Cardiac septum (tissue), 1 donor: ENCODE measurements at regions not wholly inside any gene's neighbourhood (a gene's known extent, or its start where the extent isn't known, plus 50 kb on each side); places are given as distances from the start of the nearest gene placed in this dataset.

ENCODE experiments used
- DNase-seq: peaks from one replicate; pipeline ENCODE4 v3.0.0-alpha.2; 2020; ENCODE audit warnings: low spot score
- intact Hi-C: fragments of 100-400 bp; cut with DNase I; formaldehyde crosslinking; loops from one replicate; pipeline ENCODE4 v1.14.0; 2022
- donor health status: DM: no; HTN: no; CAD: no.

GRCh38 chr11:91906871-91907624, 317.6 kb upstream of the FAT3 start:
- no peak for DNase-seq
- intact Hi-C loops = no loop called here

- DNase-seq = no peak
- intact Hi-C loops = no loop called here
These were observed 319.5 kb upstream of the FAT3 start for GRCh38 chr11:91904792-91905785.

- intact Hi-C loops = no loop called here
- DNase-seq = no peak
These were observed 322.3 kb upstream of the FAT3 start for GRCh38 chr11:91902312-91902711.

GRCh38 chr11:91880660-91881059, 344.0 kb upstream of the FAT3 start:
- intact Hi-C loops = no loop called here
- DNase-seq = no peak

GRCh38 chr11:91876746-91877145, 347.9 kb upstream of the FAT3 start:
- no peak for DNase-seq
- intact Hi-C loops = no loop called here

- intact Hi-C loops = no loop called here
These were observed 352.4 kb upstream of the FAT3 start for GRCh38 chr11:91872243-91872642.

GRCh38 chr11:91871791-91872190, 352.8 kb upstream of the FAT3 start:
- intact Hi-C loops = no loop called here
- no peak for DNase-seq

More at GRCh38 chr11:91872243-91872642, 352.4 kb upstream of the FAT3 start:
- no peak for DNase-seq

- intact Hi-C loops = no loop called here
- no peak for DNase-seq
These were observed 353.6 kb upstream of the FAT3 start for GRCh38 chr11:91871048-91871447.

GRCh38 chr11:91869686-91870085, 354.9 kb upstream of the FAT3 start:
- intact Hi-C loops = no loop called here
- no peak for DNase-seq

- intact Hi-C loops = no loop called here
- no peak for DNase-seq
These were observed 358.0 kb upstream of the FAT3 start for GRCh38 chr11:91866642-91867041.

GRCh38 chr11:91860661-91861060, 364.0 kb upstream of the FAT3 start:
- no peak for DNase-seq
- intact Hi-C loops = no loop called here

- intact Hi-C loops = no loop called here
- no peak for DNase-seq
These were observed 365.0 kb upstream of the FAT3 start for GRCh38 chr11:91859666-91860065.

- intact Hi-C loops = no loop called here
- no peak for DNase-seq
These were observed 367.4 kb upstream of the FAT3 start for GRCh38 chr11:91857179-91857578.

GRCh38 chr11:91854780-91855179, 369.8 kb upstream of the FAT3 start:
- intact Hi-C loops = no loop called here

GRCh38 chr11:91854171-91854570, 370.4 kb upstream of the FAT3 start:
- DNase-seq = no peak
- intact Hi-C loops = no loop called here

More at GRCh38 chr11:91854780-91855179, 369.8 kb upstream of the FAT3 start:
- no peak for DNase-seq

GRCh38 chr11:91851908-91852307, 372.7 kb upstream of the FAT3 start:
- DNase-seq = no peak
- intact Hi-C loops = no loop called here

GRCh38 chr11:91850533-91851275, 373.9 kb upstream of the FAT3 start:
- DNase-seq = no peak
- intact Hi-C loops = no loop called here

GRCh38 chr11:91850021-91850420, 374.6 kb upstream of the FAT3 start:
- intact Hi-C loops = no loop called here
- DNase-seq = no peak

GRCh38 chr11:91846649-91847048, 378.0 kb upstream of the FAT3 start:
- intact Hi-C loops = no loop called here
- no peak for DNase-seq

- intact Hi-C loops = no loop called here
- DNase-seq = no peak
These were observed 378.6 kb upstream of the FAT3 start for GRCh38 chr11:91846002-91846401.
